ENCODE measurements at regions not wholly inside any gene's neighbourhood (a gene's known extent, or its start where the extent isn't known, plus 50 kb on each side); places are given as distances from the start of the nearest gene placed in this dataset.

GRCh38 chrX:6930307-6930849 lies 217.1 kb upstream of the STS start:
- TF ChIP-seq CTCF (IDR thresholded peaks at IDR 0.05) (no peak), POLR2A (IDR thresholded peaks at IDR 0.05) (no peak)

Measured in body of pancreas (tissue), 4 donors.